MCF 10A (cell line): ENCODE measurements at regions not wholly inside any gene's neighbourhood (a gene's known extent, or its start where the extent isn't known, plus 50 kb on each side); places are given as distances from the start of the nearest gene placed in this dataset.

ENCODE experiments used
- BruUV-seq: library from RNA; stranded (reverse); fragments of 400-500 nt; replicated peaks from 2 replicates; lab custom pipeline; 2021; lab: Mats Ljungman, UMichigan
- CTCF ChIA-PET: fragments of 300-600 bp; sonication (Branson Sonifier 250); formaldehyde crosslinking; extraction: SDS; loops from one replicate; lab custom pipeline; 2021; ENCODE audit warnings: antibody characterized with exemption, inconsistent platforms; lab: Yijun Ruan, JAX
- POLR2A ChIA-PET: fragments of 300-600, 350-650 bp; sonication (Branson Sonifier 250); formaldehyde crosslinking; extraction: SDS; loops from one replicate; lab custom pipeline; 2020; ENCODE audit warnings: antibody characterized with exemption, inconsistent platforms; lab: Yijun Ruan, JAX
- DNase-seq: peaks from one replicate; pipeline ENCODE4 v3.0.0-alpha.2; 2018; ENCODE audit not compliant: unreplicated experiment
- H3K27ac Mint-ChIP-seq: one replicate; pipeline ENCODE4 v1.8.0; 2022; ENCODE audit warnings: mild to moderate bottlenecking, low read depth, mixed read lengths; ENCODE audit not compliant: unreplicated experiment
- H3K27me3 Mint-ChIP-seq: one replicate; pipeline ENCODE4 v1.8.0; 2022; ENCODE audit warnings: mixed read lengths; ENCODE audit not compliant: insufficient read depth, unreplicated experiment
- H3K36me3 Mint-ChIP-seq: one replicate; pipeline ENCODE4 v1.8.0; 2022; ENCODE audit warnings: mild to moderate bottlenecking, moderate library complexity, mixed read lengths; ENCODE audit not compliant: insufficient read depth, unreplicated experiment
- H3K4me1 Mint-ChIP-seq: one replicate; pipeline ENCODE4 v1.8.0; 2022; ENCODE audit warnings: mixed read lengths; ENCODE audit not compliant: insufficient read depth, unreplicated experiment
- H3K4me3 Mint-ChIP-seq: one replicate; pipeline ENCODE4 v1.8.0; 2022; ENCODE audit warnings: mild to moderate bottlenecking, moderate library complexity, mixed read lengths; ENCODE audit not compliant: unreplicated experiment
- H3K9me3 Mint-ChIP-seq: one replicate; pipeline ENCODE4 v1.8.0; 2022; ENCODE audit warnings: mixed read lengths; ENCODE audit not compliant: unreplicated experiment
- CTCF ChIP-seq: fragments of 200-600 bp; IDR thresholded peaks from one replicate; pipeline ENCODE4 v1.8.0; 2022; ENCODE audit warnings: antibody characterized with exemption, mild to moderate bottlenecking; ENCODE audit not compliant: unreplicated experiment
- intact Hi-C: fragments of 100-400 bp; cut with micrococcal nuclease; formaldehyde crosslinking; loops from 2 replicates; pipeline ENCODE4 v1.14.1; 2022

- POLR2A ChIA-PET: no interaction called here
- no TSS peak for BruUV-seq
- TF ChIP-seq CTCF: no peak
- H3K27me3 Mint-ChIP-seq: no peaks in the 10 kb centered on the region
- no peaks in the 10 kb centered on the region for H3K9me3 Mint-ChIP-seq
- CTCF ChIA-PET: no interaction called here
- no peak overlapping the region for H3K27ac Mint-ChIP-seq
- no peak overlapping the region for H3K4me3 Mint-ChIP-seq
- DNase-seq: no peak
- intact Hi-C loops: no loop called here
- no peaks in the 10 kb centered on the region for H3K4me1 Mint-ChIP-seq
- H3K36me3 Mint-ChIP-seq: no peaks in the 10 kb centered on the region
These were observed 53.6 kb upstream of the CAB39 start for GRCh38 chr2:230658877-230659652.

GRCh38 chr2:230660294-230661060, 52.2 kb upstream of the CAB39 start:
- H3K9me3 Mint-ChIP-seq: no peaks in the 10 kb centered on the region
- H3K27ac Mint-ChIP-seq: no peak overlapping the region
- no peaks in the 10 kb centered on the region for H3K27me3 Mint-ChIP-seq
- H3K36me3 Mint-ChIP-seq: no peaks in the 10 kb centered on the region
- peaks cover 8% of the 10 kb centered on the region for H3K4me1 Mint-ChIP-seq
- no TSS peak for BruUV-seq
- DNase-seq: no peak
- TF ChIP-seq CTCF: no peak
- intact Hi-C loops: no loop called here
- CTCF ChIA-PET: no interaction called here
- no peak overlapping the region for H3K4me3 Mint-ChIP-seq
- POLR2A ChIA-PET: interaction anchor here (0.6 kb wide), 1 partner anchor 8 kb away, joined by 3 read pairs; no protein-coding TSS in a partner anchor

GRCh38 chr2:230661072-230661957, 51.3 kb upstream of the CAB39 start:
- Mint-ChIP-seq H3K9me3 (no peaks in the 10 kb centered on the region), H3K36me3 (no peaks in the 10 kb centered on the region), H3K27me3 (no peaks in the 10 kb centered on the region), H3K27ac (no peak overlapping the region), H3K4me3 (no peak overlapping the region), H3K4me1 (peaks cover 11% of the 10 kb centered on the region)
- DNase-seq: no peak
- ChIA-PET CTCF (interaction anchor here (1.1 kb wide), 1 partner anchor 139 kb away, joined by 3 read pairs; no protein-coding TSS in a partner anchor), POLR2A (interaction anchor here (0.7 kb wide), 1 partner anchor 12 kb away, joined by 3 read pairs; no protein-coding TSS in a partner anchor)
- intact Hi-C loops: no loop called here
- TF ChIP-seq CTCF: no peak
- no TSS peak for BruUV-seq
